H1 (cell line): ENCODE measurements at regions not wholly inside any gene's neighbourhood (a gene's known extent, or its start where the extent isn't known, plus 50 kb on each side); places are given as distances from the start of the nearest gene placed in this dataset.

Source experiments
- CTCF ChIA-PET: fragments of 300-600 bp; sonication (Branson Sonifier 250); formaldehyde crosslinking; loops from one replicate; lab custom pipeline; 2021; ENCODE audit not compliant: partially characterized antibody; lab: Charles Lee
- POLR2A ChIA-PET: fragments of 300-600 bp; sonication (Branson Sonifier 250); formaldehyde crosslinking; loops from one replicate; lab custom pipeline; 2021; ENCODE audit warnings: inconsistent platforms; ENCODE audit not compliant: partially characterized antibody; lab: Charles Lee
- DNase-seq, 2 experiments: peaks; one replicate each; pipeline versions ENCODE4 v3.0.0 to v3.0.0-alpha.2; 2010 to 2022; ENCODE audit warnings: low spot score in 2 of 2, low read depth in 1 of 2, mixed read lengths in 1 of 2
- FAIRE-seq: peaks from 2 replicates; lab custom pipeline; 2011; peaks lifted over from hg19 to GRCh38; lab: Jason Lieb, UNC
- H2AFZ ChIP-seq: 2 replicates; pipeline ENCODE4 v1.8.1; 2012; ENCODE audit warnings: low read length, inconsistent platforms
- H2AK5ac ChIP-seq: 2 replicates; pipeline ENCODE4 v1.6.1; 2013; ENCODE audit warnings: low read depth, low read length
- H2BK120ac ChIP-seq: replicated peaks from 2 replicates; pipeline ENCODE3; 2013; ENCODE audit warnings: low read depth, low read length, inconsistent platforms
- H2BK12ac ChIP-seq: 2 replicates; pipeline ENCODE4 v1.6.1; 2013; ENCODE audit warnings: low read depth, low read length
- H2BK15ac ChIP-seq: 2 replicates; pipeline ENCODE4 v1.6.1; 2013; ENCODE audit warnings: low read length
- H2BK20ac ChIP-seq: 2 replicates; pipeline ENCODE4 v1.6.1; 2013; ENCODE audit warnings: low read length
- H2BK5ac ChIP-seq: 2 replicates; pipeline ENCODE4 v1.6.1; 2013; ENCODE audit warnings: low read depth, low read length
- H3K14ac ChIP-seq: 2 replicates; pipeline ENCODE4 v1.6.1; 2013; ENCODE audit warnings: inconsistent platforms; ENCODE audit not compliant: insufficient read length
- H3K18ac ChIP-seq: 2 replicates; pipeline ENCODE4 v1.6.1; 2013; ENCODE audit warnings: low read length; ENCODE audit errors: extremely low read depth
- H3K23ac ChIP-seq: 2 replicates; pipeline ENCODE4 v1.6.1; 2013; ENCODE audit warnings: inconsistent platforms; ENCODE audit not compliant: insufficient read length
- H3K23me2 ChIP-seq: 2 replicates; pipeline ENCODE4 v1.6.1; 2013; ENCODE audit warnings: low read depth, low read length
- H3K27ac ChIP-seq: 2 replicates; pipeline ENCODE4 v1.6.1; 2011; ENCODE audit warnings: low read depth, low read length, inconsistent platforms
- H3K27me3 ChIP-seq, 4 experiments: replicated peaks in 1 of 4; 1 replicate in 1 of 4; 2 replicates in 3 of 4; pipeline versions ENCODE4 v1.6.1 to v1.8.1; 2011 to 2013; ENCODE audit warnings: low read length in 3 of 4, mild to moderate bottlenecking in 3 of 4, inconsistent platforms in 2 of 4, mixed read lengths in 2 of 4, moderate library complexity in 1 of 4; ENCODE audit not compliant: control insufficient read depth in 3 of 4, insufficient read depth in 3 of 4; ENCODE audit errors: extremely low read depth in 1 of 4
- H3K36me3 ChIP-seq, 4 experiments: 2 replicates each; pipeline versions ENCODE4 v1.6.1 to v1.8.1; 2011 to 2013; ENCODE audit warnings: mild to moderate bottlenecking in 4 of 4, low read length in 3 of 4, moderate library complexity in 2 of 4, control low read depth in 1 of 4, inconsistent platforms in 1 of 4; ENCODE audit not compliant: insufficient read depth in 4 of 4, control insufficient read depth in 2 of 4
- H3K4ac ChIP-seq: replicated peaks from 2 replicates; pipeline ENCODE3; 2013; ENCODE audit warnings: low read length, low read depth, mixed read lengths, inconsistent platforms; ENCODE audit not compliant: insufficient read length
- H3K4me1 ChIP-seq, 4 experiments: replicated peaks in 1 of 4; 1 replicate in 1 of 4; 2 replicates in 3 of 4; pipeline versions ENCODE4 v1.6.1 to v1.8.1; 2011 to 2013; ENCODE audit warnings: low read length in 3 of 4, inconsistent platforms in 2 of 4, mixed read lengths in 1 of 4; ENCODE audit not compliant: insufficient read depth in 4 of 4, control insufficient read depth in 3 of 4
- H3K4me2 ChIP-seq, 2 experiments: 2 replicates each; pipeline versions ENCODE4 v1.6.1 to v1.8.1; 2011 to 2013; ENCODE audit warnings: low read depth in 2 of 2, low read length in 2 of 2, control low read depth in 1 of 2, inconsistent platforms in 1 of 2, mild to moderate bottlenecking in 1 of 2; ENCODE audit not compliant: insufficient read depth in 1 of 2
- H3K4me3 ChIP-seq, 4 experiments: fragments of 200-600, 300-600 bp in 1 of 4; sonication (generic), shearing (Covaris generic), sonication (Bioruptor Twin) in 1 of 4; 2 replicates each; pipeline versions ENCODE4 v1.5.1 to v1.8.1; 2011 to 2016; ENCODE audit warnings: low read length in 4 of 4, low read depth in 3 of 4, control low read depth in 2 of 4, inconsistent platforms in 2 of 4, mild to moderate bottlenecking in 2 of 4, mixed read lengths in 1 of 4, moderate library complexity in 1 of 4; ENCODE audit not compliant: insufficient read depth in 2 of 4; ENCODE audit errors: extremely low read depth in 1 of 4
- H3K56ac ChIP-seq: replicated peaks from 2 replicates; pipeline ENCODE3; 2013; ENCODE audit warnings: low read depth, mild to moderate bottlenecking, mixed read lengths, low read length, inconsistent platforms; ENCODE audit not compliant: insufficient read length
- H3K79me1 ChIP-seq: 2 replicates; pipeline ENCODE4 v1.6.1; 2013; ENCODE audit warnings: low read depth, low read length, control low read depth
- H3K79me2 ChIP-seq, 2 experiments: 2 replicates each; pipeline versions ENCODE4 v1.6.1 to v1.8.1; 2012 to 2013; ENCODE audit warnings: low read length in 2 of 2, mild to moderate bottlenecking in 2 of 2, inconsistent platforms in 1 of 2; ENCODE audit not compliant: insufficient read depth in 2 of 2, control insufficient read depth in 1 of 2
- H3K9ac ChIP-seq, 4 experiments: replicated peaks in 1 of 4; 1 replicate in 1 of 4; 2 replicates in 3 of 4; pipeline versions ENCODE4 v1.6.1 to v1.8.1; 2011 to 2013; ENCODE audit warnings: low read depth in 3 of 4, low read length in 3 of 4, control low read depth in 2 of 4, mild to moderate bottlenecking in 2 of 4, moderate library complexity in 2 of 4, inconsistent platforms in 1 of 4; ENCODE audit errors: extremely low read depth in 1 of 4
- H3K9me3 ChIP-seq, 2 experiments: 2 replicates each; pipeline versions ENCODE4 v1.6.1 to v1.8.1; 2012 to 2013; ENCODE audit warnings: mild to moderate bottlenecking in 2 of 2, moderate library complexity in 2 of 2, control low read depth in 1 of 2, inconsistent platforms in 1 of 2, low read depth in 1 of 2, low read length in 1 of 2, mixed read lengths in 1 of 2; ENCODE audit not compliant: insufficient read depth in 2 of 2
- H4K20me1 ChIP-seq, 2 experiments: replicated peaks in 1 of 2; 2 replicates each; pipeline versions ENCODE3 to v1.8.1; 2011 to 2013; ENCODE audit warnings: inconsistent platforms in 2 of 2, low read length in 2 of 2, mild to moderate bottlenecking in 1 of 2; ENCODE audit not compliant: insufficient read depth in 2 of 2, control insufficient read depth in 1 of 2
- H4K5ac ChIP-seq: 2 replicates; pipeline ENCODE4 v1.6.1; 2013; ENCODE audit warnings: low read length, low read depth, mixed read lengths, inconsistent platforms; ENCODE audit not compliant: insufficient read length
- H4K8ac ChIP-seq: 2 replicates; pipeline ENCODE4 v1.8.0; 2013; ENCODE audit warnings: mild to moderate bottlenecking, moderate library complexity, low read length, inconsistent platforms; ENCODE audit not compliant: insufficient read depth; ENCODE audit errors: extremely low read depth
- H4K91ac ChIP-seq: replicated peaks from 2 replicates; pipeline ENCODE3; 2013; ENCODE audit warnings: low read length, mixed read lengths, inconsistent platforms; ENCODE audit not compliant: insufficient read length
- BCL11A ChIP-seq, 2 experiments: IDR thresholded peaks; one replicate each; pipeline ENCODE4 v1.6.1; 2011; ENCODE audit warnings: low read depth in 2 of 2, low read length in 2 of 2, mild to moderate bottlenecking in 2 of 2
- CBX8 ChIP-seq: fragments of 300-800, 300-1000 bp; sonication (generic); IDR thresholded peaks from 2 replicates; pipeline ENCODE4 v1.7.1; 2016; ENCODE audit warnings: low read depth, low read length, borderline replicate concordance
- CREB1 ChIP-seq: IDR thresholded peaks from 2 replicates; pipeline ENCODE4 v1.6.1; 2012; ENCODE audit warnings: inconsistent platforms
- EGR1 ChIP-seq: IDR thresholded peaks from 2 replicates; pipeline ENCODE4 v1.6.1; 2011; ENCODE audit warnings: low read depth, low read length, borderline replicate concordance
- HDAC2 ChIP-seq, 2 experiments: fragments of 300-600 bp in 1 of 2; sonication (generic) in 1 of 2; IDR thresholded peaks; 2 replicates each; pipeline ENCODE4 v1.6.1; 2011 to 2012; ENCODE audit warnings: low read depth in 2 of 2, low read length in 2 of 2, mild to moderate bottlenecking in 2 of 2, moderate library complexity in 2 of 2, borderline replicate concordance in 1 of 2, inconsistent platforms in 1 of 2
- JUND ChIP-seq: IDR thresholded peaks from 2 replicates; pipeline ENCODE4 v1.6.1; 2011; ENCODE audit warnings: mild to moderate bottlenecking, improper control_type of control experiment, low read length
- TAF1 ChIP-seq: IDR thresholded peaks from 2 replicates; pipeline ENCODE4 v1.6.1; 2011; ENCODE audit warnings: mild to moderate bottlenecking, low read depth, low read length
- TEAD4 ChIP-seq: IDR thresholded peaks from 2 replicates; pipeline ENCODE4 v1.6.1; 2012; ENCODE audit warnings: low read depth, low read length, inconsistent platforms, mixed read lengths
- YY1 ChIP-seq: IDR thresholded peaks from 2 replicates; pipeline ENCODE4 v1.6.1; 2011; ENCODE audit warnings: low read depth, mild to moderate bottlenecking, low read length
- WGBS, 2 experiments: shearing (Covaris generic) in 1 of 2; methylation state at CpG; one replicate each; pipeline versions ENCODE4 v1.1.6 to v1.1.7; 2013 to 2015; ENCODE audit warnings: low lambda C conversion rate in 2 of 2, mixed read lengths in 2 of 2, inconsistent platforms in 1 of 2, low coverage in 1 of 2, missing lambda C conversion rate in 1 of 2; ENCODE audit not compliant: insufficient replicate concordance in 2 of 2, insufficient coverage in 1 of 2, insufficient read length in 1 of 2; ENCODE audit errors: extremely low coverage in 1 of 2, missing lambda C conversion rate in 1 of 2; 5-methylcytosine and 5-hydroxymethylcytosine counted together
- TF ChIP-seq, protein P1 (sequence below): IDR thresholded peaks from 2 replicates; pipeline ENCODE4 v1.6.1; 2011; ENCODE audit warnings: low read depth, mild to moderate bottlenecking, low read length; ENCODE audit not compliant: insufficient read depth
- TF ChIP-seq, protein P2 (sequence below): IDR thresholded peaks from 2 replicates; pipeline ENCODE4 v1.6.1; 2012; ENCODE audit warnings: inconsistent platforms

DNA sequence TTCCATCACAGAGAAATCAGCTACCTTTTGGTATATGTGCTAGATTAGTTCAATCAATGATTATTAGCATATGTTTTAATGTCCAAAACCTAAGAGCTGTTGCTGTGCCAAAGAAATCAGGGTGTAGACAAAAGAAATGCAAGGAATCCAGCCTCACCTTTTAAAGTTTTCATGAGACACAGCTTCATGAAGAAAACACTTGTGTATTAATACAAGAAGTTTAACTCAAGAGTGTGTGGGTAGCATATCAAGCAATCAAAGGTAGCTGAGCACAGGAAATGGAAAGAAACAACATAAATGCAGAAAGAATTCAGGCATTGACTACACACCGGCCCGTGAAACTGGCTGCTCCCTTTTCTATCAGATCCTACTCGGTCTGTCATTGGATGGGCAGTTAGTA lies 76.0 kb upstream of the CAV2 start:
- CTCF ChIA-PET, result interaction anchor here (0.9 to 1.4 kb wide), 4 partner anchors 9 to 24 kb away, joined by 3 read pairs; no protein-coding TSS in a partner anchor
- Histone ChIP-seq H4K91ac (no peak overlapping the region), H2AK5ac (no peak overlapping the region), H3K23ac (no peak overlapping the region), H4K5ac (no peak overlapping the region), H2BK120ac (no peak overlapping the region), H3K4me3 (no peak overlapping the region), H3K79me1 (no peaks in the 10 kb centered on the region), H3K4me2 (no peak overlapping the region), H2AFZ (no peak overlapping the region), H3K36me3 (no peaks in the 10 kb centered on the region), H3K9ac (no peak overlapping the region), H3K4ac (no peak overlapping the region), H2BK12ac (no peak overlapping the region), H2BK15ac (no peak overlapping the region), H2BK5ac (no peak overlapping the region), H2BK20ac (no peak overlapping the region), H3K23me2 (no peaks in the 10 kb centered on the region), H3K4me1 (no peaks in the 10 kb centered on the region; a peak in 2 of 7 replicates), H3K56ac (no peak overlapping the region), H3K14ac (no peak overlapping the region), H4K20me1 (no peaks in the 10 kb centered on the region), H3K18ac (no peak overlapping the region), H3K27me3 (no peaks in the 10 kb centered on the region)
- FAIRE-seq (no peak), DNase-seq (no peak)
- 97% methylated on average over 3 of the region's 3 CpGs; no CpG with 5 or more reads in 1 of the 2 experiments for WGBS, 2 experiments
- POLR2A ChIA-PET, result no interaction called here
- TF ChIP-seq EGR1 (no peak), CBX8 (no peak), CREB1 (no peak), HDAC2 (IDR thresholded peaks at IDR 0.05; ENCODE audit: borderline replicate concordance in 1 of 2, low read depth in 2 of 2, low read length in 2 of 2) (no peak), YY1 (no peak), JUND (no peak), TAF1 (no peak), BCL11A (IDR thresholded peaks at IDR 0.05; ENCODE audit: low read depth in 2 of 2, low read length in 2 of 2) (no peak), TEAD4 (no peak)
- TF ChIP-seq, protein P1, sequence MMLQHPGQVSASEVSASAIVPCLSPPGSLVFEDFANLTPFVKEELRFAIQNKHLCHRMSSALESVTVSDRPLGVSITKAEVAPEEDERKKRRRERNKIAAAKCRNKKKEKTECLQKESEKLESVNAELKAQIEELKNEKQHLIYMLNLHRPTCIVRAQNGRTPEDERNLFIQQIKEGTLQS, result no peak
- TF ChIP-seq, protein P2, sequence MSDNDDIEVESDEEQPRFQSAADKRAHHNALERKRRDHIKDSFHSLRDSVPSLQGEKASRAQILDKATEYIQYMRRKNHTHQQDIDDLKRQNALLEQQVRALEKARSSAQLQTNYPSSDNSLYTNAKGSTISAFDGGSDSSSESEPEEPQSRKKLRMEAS, result no peak
- TF ChIP-seq, all 59 proteins: peak for 0
- Histone ChIP-seq H3K27ac (no peak overlapping the region), H3K79me2 (no peaks in the 10 kb centered on the region), H3K9me3 (no peaks in the 10 kb centered on the region), H4K8ac (no peak overlapping the region)
